OCI-M2 (cell line): ENCODE measurements at regions not wholly inside any gene's neighbourhood (a gene's known extent, or its start where the extent isn't known, plus 50 kb on each side); places are given as distances from the start of the nearest gene placed in this dataset.

Source experiments
- DNase-seq: peaks from one replicate; lab custom pipeline; 2025; ENCODE audit not compliant: unreplicated experiment; lab: John Stamatoyannopoulos, UW

GRCh38 chr10:113458451-113458850 lies 94.4 kb upstream of the HABP2 start:
- DNase-seq: no peak

GRCh38 chr10:113458944-113459343 lies 93.9 kb upstream of the HABP2 start:
- no peak for DNase-seq

GRCh38 chr10:113459626-113460280 lies 93.1 kb upstream of the HABP2 start:
- no peak for DNase-seq

- DNase-seq: no peak
Observed at GRCh38 chr10:113463083-113463482, 89.8 kb upstream of the HABP2 start.

- DNase-seq: no peak
Observed at GRCh38 chr10:113463777-113464176, 89.1 kb upstream of the HABP2 start.

GRCh38 chr10:113469796-113470195 lies 83.1 kb upstream of the HABP2 start:
- DNase-seq: no peak

- DNase-seq: no peak
Observed at GRCh38 chr10:113470372-113471240, 82.2 kb upstream of the HABP2 start.

GRCh38 chr10:113471241-113471996 lies 81.4 kb upstream of the HABP2 start:
- DNase-seq: no peak

- no peak for DNase-seq
Observed at GRCh38 chr10:113473011-113473410, 79.8 kb upstream of the HABP2 start.

GRCh38 chr10:113473851-113474250 lies 79.0 kb upstream of the HABP2 start:
- DNase-seq: no peak

- DNase-seq: no peak
Observed at GRCh38 chr10:113474752-113475151, 78.1 kb upstream of the HABP2 start.

- DNase-seq: no peak
Observed at GRCh38 chr10:113475381-113475807, 77.5 kb upstream of the HABP2 start.

GRCh38 chr10:113476191-113476590 lies 76.7 kb upstream of the HABP2 start:
- DNase-seq: no peak

GRCh38 chr10:113476673-113477072 lies 76.2 kb upstream of the HABP2 start:
- DNase-seq: no peak

- no peak for DNase-seq
Observed at GRCh38 chr10:113477451-113477850, 75.4 kb upstream of the HABP2 start.

GRCh38 chr10:113479346-113480080 lies 73.3 kb upstream of the HABP2 start:
- no peak for DNase-seq

GRCh38 chr10:113480081-113480360 lies 72.8 kb upstream of the HABP2 start:
- DNase-seq: no peak

GRCh38 chr10:113480851-113481502 lies 71.9 kb upstream of the HABP2 start:
- DNase-seq: no peak

GRCh38 chr10:113484487-113484886 lies 68.4 kb upstream of the HABP2 start:
- no peak for DNase-seq

GRCh38 chr10:113485736-113486135 lies 67.1 kb upstream of the HABP2 start:
- no peak for DNase-seq

- no peak for DNase-seq
Observed at GRCh38 chr10:113486531-113486930, 66.3 kb upstream of the HABP2 start.
